ENCODE measurements at regions not wholly inside any gene's neighbourhood (a gene's known extent, or its start where the extent isn't known, plus 50 kb on each side); places are given as distances from the start of the nearest gene placed in this dataset.
A peak's percentile ranks its signal among the peaks of the same experiment; 100 is the strongest.
"Not testable (repeated sequence)": the region's sequence is repeated elsewhere in the genome, so short reads cannot be mapped to it uniquely, and the experiment has no call there.

- no peak for DNase-seq (ENCODE audit: low read depth in 4 of 4, low spot score in 3 of 4)
Measured at GRCh38 chr6:113654396-113654795, 202.7 kb upstream of the MARCKS start.

- no peak for DNase-seq (ENCODE audit: low read depth in 4 of 4, low spot score in 3 of 4)
Measured at GRCh38 chr6:113655761-113656160, 201.4 kb upstream of the MARCKS start.

- no peak for DNase-seq (ENCODE audit: low read depth in 4 of 4, low spot score in 3 of 4)
Measured at GRCh38 chr6:113659762-113660404, 197.3 kb upstream of the MARCKS start.

- DNase-seq (ENCODE audit: low read depth in 4 of 4, low spot score in 3 of 4) = no peak
Measured at GRCh38 chr6:113660819-113661218, 196.3 kb upstream of the MARCKS start.

- no peak for DNase-seq (ENCODE audit: low read depth in 4 of 4, low spot score in 3 of 4)
Measured at GRCh38 chr6:113662093-113662665, 195.0 kb upstream of the MARCKS start.

GRCh38 chr6:113662688-113663333, 194.3 kb upstream of the MARCKS start:
- no peak for DNase-seq (ENCODE audit: low read depth in 4 of 4, low spot score in 3 of 4)

GRCh38 chr6:113664909-113665308, 192.2 kb upstream of the MARCKS start:
- no peak for DNase-seq (ENCODE audit: low read depth in 4 of 4, low spot score in 3 of 4)

GRCh38 chr6:113668641-113669408, 188.3 kb upstream of the MARCKS start:
- DNase-seq (ENCODE audit: low read depth in 4 of 4, low spot score in 3 of 4) = no peak

GRCh38 chr6:113669606-113670005, 187.5 kb upstream of the MARCKS start:
- no peak for DNase-seq (ENCODE audit: low read depth in 4 of 4, low spot score in 3 of 4)

GRCh38 chr6:113671421-113671820, 185.7 kb upstream of the MARCKS start:
- no peak for DNase-seq (ENCODE audit: low read depth in 4 of 4, low spot score in 3 of 4)

GRCh38 chr6:113672491-113673149, 184.5 kb upstream of the MARCKS start:
- peak in 1 of 4 donors; percentile 5 for DNase-seq (ENCODE audit: low read depth in 4 of 4, low spot score in 3 of 4)

- DNase-seq (ENCODE audit: low read depth in 4 of 4, low spot score in 3 of 4) = no peak
Measured at GRCh38 chr6:113674075-113674474, 183.1 kb upstream of the MARCKS start.

GRCh38 chr6:113676057-113676456, 181.1 kb upstream of the MARCKS start:
- no peak for DNase-seq (ENCODE audit: low read depth in 4 of 4, low spot score in 3 of 4)

- DNase-seq (ENCODE audit: low read depth in 4 of 4, low spot score in 3 of 4) = no peak
Measured at GRCh38 chr6:113676968-113677367, 180.2 kb upstream of the MARCKS start.

GRCh38 chr6:113679051-113679450, 178.1 kb upstream of the MARCKS start:
- no peak for DNase-seq (ENCODE audit: low read depth in 4 of 4, low spot score in 3 of 4)

GRCh38 chr6:113680301-113680700, 176.8 kb upstream of the MARCKS start:
- no peak for DNase-seq (ENCODE audit: low read depth in 4 of 4, low spot score in 3 of 4)

- DNase-seq (ENCODE audit: low read depth in 4 of 4, low spot score in 3 of 4) = no peak
Measured at GRCh38 chr6:113683968-113684367, 173.2 kb upstream of the MARCKS start.

- DNase-seq (ENCODE audit: low read depth in 4 of 4, low spot score in 3 of 4) = no peak
Measured at GRCh38 chr6:113684382-113684901, 172.7 kb upstream of the MARCKS start.

GRCh38 chr6:113686049-113686448, 171.1 kb upstream of the MARCKS start:
- DNase-seq (ENCODE audit: low read depth in 4 of 4, low spot score in 3 of 4) = no peak

GRCh38 chr6:113689620-113690019, 167.5 kb upstream of the MARCKS start:
- DNase-seq (ENCODE audit: low read depth in 4 of 4, low spot score in 3 of 4) = not testable (repeated sequence)

Measured in right renal pelvis (tissue), 4 donors.